ENCODE measurements at regions not wholly inside any gene's neighbourhood (a gene's known extent, or its start where the extent isn't known, plus 50 kb on each side); places are given as distances from the start of the nearest gene placed in this dataset.

DNA sequence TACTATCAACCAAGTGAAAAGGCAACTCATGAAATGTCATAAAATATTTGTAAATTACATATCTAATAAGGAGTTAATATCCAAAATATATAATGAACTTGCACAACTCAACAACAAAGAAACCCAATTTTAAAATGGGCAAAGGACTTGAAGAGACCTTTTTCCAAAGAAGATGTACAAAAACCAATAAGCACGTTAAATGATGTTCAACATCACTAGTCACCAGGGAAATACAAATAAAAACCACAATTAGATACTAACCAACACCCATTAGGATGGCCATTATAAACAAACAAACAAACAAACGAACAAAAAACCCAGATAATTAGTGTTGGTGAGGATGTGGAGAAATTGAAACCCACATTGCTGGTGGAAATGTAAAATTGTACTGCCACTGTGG, 92.3 kb upstream of the ARID2 start:
- H3K27me3 ChIP-seq: no peaks in the 10 kb centered on the region
- TF ChIP-seq POLR2A (IDR thresholded peaks at IDR 0.05): no peak
- TF ChIP-seq EP300 (IDR thresholded peaks at IDR 0.05): no peak
- no peak for TF ChIP-seq POLR2AphosphoS5 (IDR thresholded peaks at IDR 0.05)
- TF ChIP-seq, protein P1, sequence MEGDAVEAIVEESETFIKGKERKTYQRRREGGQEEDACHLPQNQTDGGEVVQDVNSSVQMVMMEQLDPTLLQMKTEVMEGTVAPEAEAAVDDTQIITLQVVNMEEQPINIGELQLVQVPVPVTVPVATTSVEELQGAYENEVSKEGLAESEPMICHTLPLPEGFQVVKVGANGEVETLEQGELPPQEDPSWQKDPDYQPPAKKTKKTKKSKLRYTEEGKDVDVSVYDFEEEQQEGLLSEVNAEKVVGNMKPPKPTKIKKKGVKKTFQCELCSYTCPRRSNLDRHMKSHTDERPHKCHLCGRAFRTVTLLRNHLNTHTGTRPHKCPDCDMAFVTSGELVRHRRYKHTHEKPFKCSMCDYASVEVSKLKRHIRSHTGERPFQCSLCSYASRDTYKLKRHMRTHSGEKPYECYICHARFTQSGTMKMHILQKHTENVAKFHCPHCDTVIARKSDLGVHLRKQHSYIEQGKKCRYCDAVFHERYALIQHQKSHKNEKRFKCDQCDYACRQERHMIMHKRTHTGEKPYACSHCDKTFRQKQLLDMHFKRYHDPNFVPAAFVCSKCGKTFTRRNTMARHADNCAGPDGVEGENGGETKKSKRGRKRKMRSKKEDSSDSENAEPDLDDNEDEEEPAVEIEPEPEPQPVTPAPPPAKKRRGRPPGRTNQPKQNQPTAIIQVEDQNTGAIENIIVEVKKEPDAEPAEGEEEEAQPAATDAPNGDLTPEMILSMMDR (IDR thresholded peaks at IDR 0.05): no peak
- H3K36me3 ChIP-seq: no peaks in the 10 kb centered on the region
- H3K9me3 ChIP-seq: no peaks in the 10 kb centered on the region
- H3K27ac ChIP-seq: no peak overlapping the region
- H3K4me1 ChIP-seq: no peaks in the 10 kb centered on the region
- WGBS, 2 donors (ENCODE audit: low coverage in 1 of 2): 79 to 83% methylated on average over 2 of the region's 2 CpGs
- ATAC-seq: no peak
- no peak overlapping the region for H3K4me3 ChIP-seq

DNA sequence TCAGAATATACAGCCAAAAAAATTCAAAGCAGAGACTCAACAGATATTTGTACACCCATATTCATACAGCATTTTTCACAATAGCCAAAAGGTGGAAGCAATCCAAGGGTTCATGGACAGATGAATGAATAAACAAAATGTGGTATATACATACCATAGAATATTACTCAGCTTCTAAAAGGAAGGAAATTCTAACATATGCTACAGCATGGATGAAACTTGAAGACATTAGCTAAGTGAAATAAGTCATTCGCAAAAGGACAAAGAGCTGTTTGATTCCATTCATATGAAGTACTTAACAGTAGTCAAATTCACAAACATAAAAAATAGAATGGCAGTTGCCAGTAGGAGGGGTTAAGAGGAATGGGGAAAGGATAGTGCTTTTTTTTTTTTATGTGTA, 91.8 kb upstream of the ARID2 start:
- Histone ChIP-seq H3K9me3 (no peaks in the 10 kb centered on the region), H3K36me3 (no peaks in the 10 kb centered on the region), H3K27ac (no peak overlapping the region), H3K4me3 (no peak overlapping the region), H3K4me1 (no peaks in the 10 kb centered on the region), H3K27me3 (no peaks in the 10 kb centered on the region)
- 60 to 90% methylated on average over 1 of the region's 1 CpG for WGBS, 2 donors (ENCODE audit: low coverage in 1 of 2)
- no peak for ATAC-seq
- TF ChIP-seq POLR2A (IDR thresholded peaks at IDR 0.05) (no peak), EP300 (IDR thresholded peaks at IDR 0.05) (no peak), POLR2AphosphoS5 (IDR thresholded peaks at IDR 0.05) (no peak)
- TF ChIP-seq, protein P1 (IDR thresholded peaks at IDR 0.05): no peak

DNA sequence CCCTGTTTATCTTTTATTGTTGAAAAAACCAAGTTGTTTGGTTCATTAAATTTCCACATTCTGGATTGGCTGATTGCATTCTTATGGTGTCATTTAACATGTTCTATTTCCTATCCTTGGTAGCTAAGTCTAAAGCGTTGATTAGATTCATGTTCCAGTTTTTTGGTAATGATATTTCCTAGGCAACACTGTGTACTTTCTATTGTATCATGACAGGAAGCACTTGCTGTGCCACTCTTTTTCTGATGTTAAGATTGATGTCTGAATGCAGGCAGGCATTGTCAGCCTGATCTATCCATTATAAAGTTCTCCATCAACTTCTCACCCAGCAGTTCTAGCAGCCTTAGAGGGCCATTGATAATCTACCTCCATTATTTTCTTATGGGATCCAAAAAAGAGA, 91.1 kb upstream of the ARID2 start:
- no peaks in the 10 kb centered on the region for H3K36me3 ChIP-seq
- H3K27me3 ChIP-seq: no peaks in the 10 kb centered on the region
- no peaks in the 10 kb centered on the region for H3K9me3 ChIP-seq
- H3K27ac ChIP-seq: no peak overlapping the region
- no peak overlapping the region for H3K4me3 ChIP-seq
- no peaks in the 10 kb centered on the region for H3K4me1 ChIP-seq
- ATAC-seq: no peak
- TF ChIP-seq, protein P1 (IDR thresholded peaks at IDR 0.05): no peak
- TF ChIP-seq POLR2A (IDR thresholded peaks at IDR 0.05) (no peak), EP300 (IDR thresholded peaks at IDR 0.05) (no peak), POLR2AphosphoS5 (IDR thresholded peaks at IDR 0.05) (no peak)
- 67 to 71% methylated on average over 1 of the region's 1 CpG for WGBS, 2 donors (ENCODE audit: low coverage in 1 of 2)

DNA sequence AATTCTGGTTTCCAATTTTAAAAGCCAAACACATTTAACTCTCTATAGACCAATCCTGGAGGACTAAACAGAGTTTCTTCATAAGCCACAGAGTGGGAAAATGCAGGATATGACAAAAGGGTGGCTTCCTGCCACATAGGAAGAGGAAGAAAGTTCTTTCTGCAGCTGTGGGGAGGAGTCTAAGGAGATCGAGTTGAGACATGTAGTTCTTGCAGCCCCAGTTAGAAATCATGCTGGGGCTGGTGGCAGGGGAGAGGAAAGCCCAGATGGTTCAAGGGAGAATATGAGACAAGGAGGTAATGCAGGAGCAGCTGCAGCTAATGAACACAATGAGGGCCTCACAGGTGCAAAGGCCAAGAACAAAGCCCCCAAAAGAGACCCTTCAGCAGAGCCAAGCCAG, 85.0 kb upstream of the ARID2 start:
- H3K36me3 ChIP-seq: no peaks in the 10 kb centered on the region
- H3K4me3 ChIP-seq: no peak overlapping the region
- H3K4me1 ChIP-seq: no peaks in the 10 kb centered on the region
- H3K9me3 ChIP-seq: no peaks in the 10 kb centered on the region
- 0 to 14% methylated on average over 1 of the region's 1 CpG for WGBS, 2 donors (ENCODE audit: low coverage in 1 of 2)
- ATAC-seq: no peak
- H3K27ac ChIP-seq: no peak overlapping the region
- no peaks in the 10 kb centered on the region for H3K27me3 ChIP-seq
- TF ChIP-seq, protein P1 (IDR thresholded peaks at IDR 0.05): no peak
- no peak for TF ChIP-seq POLR2A (IDR thresholded peaks at IDR 0.05)
- TF ChIP-seq POLR2AphosphoS5 (IDR thresholded peaks at IDR 0.05): no peak
- no peak for TF ChIP-seq EP300 (IDR thresholded peaks at IDR 0.05)

DNA sequence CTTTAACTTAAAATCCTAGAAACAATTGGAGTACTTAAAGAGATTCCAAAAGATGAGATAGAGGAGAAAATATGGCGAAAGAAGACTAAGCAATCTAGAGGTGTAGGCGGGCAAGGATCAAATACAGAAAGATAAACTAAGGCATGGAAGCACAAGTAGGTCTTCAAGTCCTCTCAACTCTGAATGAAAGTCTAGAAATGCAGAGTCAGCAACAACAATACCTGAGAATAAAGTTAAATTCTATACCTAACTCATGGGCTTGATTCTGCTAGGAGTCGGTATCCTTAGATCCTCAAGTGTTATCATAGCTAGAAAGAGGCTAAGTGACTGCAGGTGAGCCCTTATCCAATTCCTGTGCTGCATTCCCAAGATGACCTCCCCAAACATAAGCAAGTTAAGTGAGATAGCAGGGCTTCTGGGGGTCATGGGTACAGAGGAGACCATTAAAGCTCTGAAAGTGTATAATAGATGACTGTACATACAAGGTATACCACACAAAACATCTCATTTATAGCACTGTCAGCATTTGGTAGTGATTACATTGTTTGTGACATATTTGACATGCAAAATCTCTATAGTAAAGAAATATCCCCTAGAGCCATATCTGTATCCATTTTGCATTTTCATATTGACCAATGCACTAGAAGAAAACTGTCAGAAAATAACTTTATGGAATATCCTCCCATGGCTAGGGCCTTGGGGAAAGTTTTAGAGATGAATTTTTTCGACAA, 82.5 kb upstream of the ARID2 start:
- Histone ChIP-seq H3K36me3 (no peaks in the 10 kb centered on the region), H3K4me1 (no peaks in the 10 kb centered on the region), H3K4me3 (no peak overlapping the region), H3K9me3 (no peaks in the 10 kb centered on the region), H3K27ac (no peak overlapping the region), H3K27me3 (no peaks in the 10 kb centered on the region)
- 89% methylated on average over 4 of the region's 4 CpGs; no CpG with 5 or more reads in 1 of the 2 donors for WGBS, 2 donors (ENCODE audit: low coverage in 1 of 2)
- ATAC-seq: no peak
- TF ChIP-seq POLR2AphosphoS5 (IDR thresholded peaks at IDR 0.05): no peak
- no peak for TF ChIP-seq EP300 (IDR thresholded peaks at IDR 0.05)
- no peak for TF ChIP-seq POLR2A (IDR thresholded peaks at IDR 0.05)
- TF ChIP-seq, protein P1 (IDR thresholded peaks at IDR 0.05): no peak

All from gastroesophageal sphincter (tissue), 4 donors.